H1 (cell line): ENCODE measurements at regions not wholly inside any gene's neighbourhood (a gene's known extent, or its start where the extent isn't known, plus 50 kb on each side); places are given as distances from the start of the nearest gene placed in this dataset.

Experiments
- CTCF ChIA-PET: fragments of 300-600 bp; sonication (Branson Sonifier 250); formaldehyde crosslinking; loops from one replicate; lab custom pipeline; 2021; ENCODE audit not compliant: partially characterized antibody; lab: Charles Lee
- POLR2A ChIA-PET: fragments of 300-600 bp; sonication (Branson Sonifier 250); formaldehyde crosslinking; loops from one replicate; lab custom pipeline; 2021; ENCODE audit warnings: inconsistent platforms; ENCODE audit not compliant: partially characterized antibody; lab: Charles Lee
- DNase-seq, 2 experiments: peaks; one replicate each; pipeline versions ENCODE4 v3.0.0 to v3.0.0-alpha.2; 2010 to 2022; ENCODE audit warnings: low spot score in 2 of 2, low read depth in 1 of 2, mixed read lengths in 1 of 2
- FAIRE-seq: peaks from 2 replicates; lab custom pipeline; 2011; peaks lifted over from hg19 to GRCh38; lab: Jason Lieb, UNC
- H2AFZ ChIP-seq: 2 replicates; pipeline ENCODE4 v1.8.1; 2012; ENCODE audit warnings: low read length, inconsistent platforms
- H2AK5ac ChIP-seq: 2 replicates; pipeline ENCODE4 v1.6.1; 2013; ENCODE audit warnings: low read depth, low read length
- H2BK120ac ChIP-seq: replicated peaks from 2 replicates; pipeline ENCODE3; 2013; ENCODE audit warnings: low read depth, low read length, inconsistent platforms
- H2BK12ac ChIP-seq: 2 replicates; pipeline ENCODE4 v1.6.1; 2013; ENCODE audit warnings: low read depth, low read length
- H2BK15ac ChIP-seq: 2 replicates; pipeline ENCODE4 v1.6.1; 2013; ENCODE audit warnings: low read length
- H2BK20ac ChIP-seq: 2 replicates; pipeline ENCODE4 v1.6.1; 2013; ENCODE audit warnings: low read length
- H2BK5ac ChIP-seq: 2 replicates; pipeline ENCODE4 v1.6.1; 2013; ENCODE audit warnings: low read depth, low read length
- H3K14ac ChIP-seq: 2 replicates; pipeline ENCODE4 v1.6.1; 2013; ENCODE audit warnings: inconsistent platforms; ENCODE audit not compliant: insufficient read length
- H3K18ac ChIP-seq: 2 replicates; pipeline ENCODE4 v1.6.1; 2013; ENCODE audit warnings: low read length; ENCODE audit errors: extremely low read depth
- H3K23ac ChIP-seq: 2 replicates; pipeline ENCODE4 v1.6.1; 2013; ENCODE audit warnings: inconsistent platforms; ENCODE audit not compliant: insufficient read length
- H3K23me2 ChIP-seq: 2 replicates; pipeline ENCODE4 v1.6.1; 2013; ENCODE audit warnings: low read depth, low read length
- H3K27ac ChIP-seq: 2 replicates; pipeline ENCODE4 v1.6.1; 2011; ENCODE audit warnings: low read depth, low read length, inconsistent platforms
- H3K27me3 ChIP-seq, 4 experiments: replicated peaks in 1 of 4; 1 replicate in 1 of 4; 2 replicates in 3 of 4; pipeline versions ENCODE4 v1.6.1 to v1.8.1; 2011 to 2013; ENCODE audit warnings: low read length in 3 of 4, mild to moderate bottlenecking in 3 of 4, inconsistent platforms in 2 of 4, mixed read lengths in 2 of 4, moderate library complexity in 1 of 4; ENCODE audit not compliant: control insufficient read depth in 3 of 4, insufficient read depth in 3 of 4; ENCODE audit errors: extremely low read depth in 1 of 4
- H3K36me3 ChIP-seq, 4 experiments: 2 replicates each; pipeline versions ENCODE4 v1.6.1 to v1.8.1; 2011 to 2013; ENCODE audit warnings: mild to moderate bottlenecking in 4 of 4, low read length in 3 of 4, moderate library complexity in 2 of 4, control low read depth in 1 of 4, inconsistent platforms in 1 of 4; ENCODE audit not compliant: insufficient read depth in 4 of 4, control insufficient read depth in 2 of 4
- H3K4ac ChIP-seq: replicated peaks from 2 replicates; pipeline ENCODE3; 2013; ENCODE audit warnings: low read length, low read depth, mixed read lengths, inconsistent platforms; ENCODE audit not compliant: insufficient read length
- H3K4me1 ChIP-seq, 4 experiments: replicated peaks in 1 of 4; 1 replicate in 1 of 4; 2 replicates in 3 of 4; pipeline versions ENCODE4 v1.6.1 to v1.8.1; 2011 to 2013; ENCODE audit warnings: low read length in 3 of 4, inconsistent platforms in 2 of 4, mixed read lengths in 1 of 4; ENCODE audit not compliant: insufficient read depth in 4 of 4, control insufficient read depth in 3 of 4
- H3K4me2 ChIP-seq, 2 experiments: 2 replicates each; pipeline versions ENCODE4 v1.6.1 to v1.8.1; 2011 to 2013; ENCODE audit warnings: low read depth in 2 of 2, low read length in 2 of 2, control low read depth in 1 of 2, inconsistent platforms in 1 of 2, mild to moderate bottlenecking in 1 of 2; ENCODE audit not compliant: insufficient read depth in 1 of 2
- H3K4me3 ChIP-seq, 4 experiments: fragments of 200-600, 300-600 bp in 1 of 4; sonication (generic), shearing (Covaris generic), sonication (Bioruptor Twin) in 1 of 4; 2 replicates each; pipeline versions ENCODE4 v1.5.1 to v1.8.1; 2011 to 2016; ENCODE audit warnings: low read length in 4 of 4, low read depth in 3 of 4, control low read depth in 2 of 4, inconsistent platforms in 2 of 4, mild to moderate bottlenecking in 2 of 4, mixed read lengths in 1 of 4, moderate library complexity in 1 of 4; ENCODE audit not compliant: insufficient read depth in 2 of 4; ENCODE audit errors: extremely low read depth in 1 of 4
- H3K56ac ChIP-seq: replicated peaks from 2 replicates; pipeline ENCODE3; 2013; ENCODE audit warnings: low read depth, mild to moderate bottlenecking, mixed read lengths, low read length, inconsistent platforms; ENCODE audit not compliant: insufficient read length
- H3K79me1 ChIP-seq: 2 replicates; pipeline ENCODE4 v1.6.1; 2013; ENCODE audit warnings: low read depth, low read length, control low read depth
- H3K79me2 ChIP-seq, 2 experiments: 2 replicates each; pipeline versions ENCODE4 v1.6.1 to v1.8.1; 2012 to 2013; ENCODE audit warnings: low read length in 2 of 2, mild to moderate bottlenecking in 2 of 2, inconsistent platforms in 1 of 2; ENCODE audit not compliant: insufficient read depth in 2 of 2, control insufficient read depth in 1 of 2
- H3K9ac ChIP-seq, 4 experiments: replicated peaks in 1 of 4; 1 replicate in 1 of 4; 2 replicates in 3 of 4; pipeline versions ENCODE4 v1.6.1 to v1.8.1; 2011 to 2013; ENCODE audit warnings: low read depth in 3 of 4, low read length in 3 of 4, control low read depth in 2 of 4, mild to moderate bottlenecking in 2 of 4, moderate library complexity in 2 of 4, inconsistent platforms in 1 of 4; ENCODE audit errors: extremely low read depth in 1 of 4
- H3K9me3 ChIP-seq, 2 experiments: 2 replicates each; pipeline versions ENCODE4 v1.6.1 to v1.8.1; 2012 to 2013; ENCODE audit warnings: mild to moderate bottlenecking in 2 of 2, moderate library complexity in 2 of 2, control low read depth in 1 of 2, inconsistent platforms in 1 of 2, low read depth in 1 of 2, low read length in 1 of 2, mixed read lengths in 1 of 2; ENCODE audit not compliant: insufficient read depth in 2 of 2
- H4K20me1 ChIP-seq, 2 experiments: replicated peaks in 1 of 2; 2 replicates each; pipeline versions ENCODE3 to v1.8.1; 2011 to 2013; ENCODE audit warnings: inconsistent platforms in 2 of 2, low read length in 2 of 2, mild to moderate bottlenecking in 1 of 2; ENCODE audit not compliant: insufficient read depth in 2 of 2, control insufficient read depth in 1 of 2
- H4K5ac ChIP-seq: 2 replicates; pipeline ENCODE4 v1.6.1; 2013; ENCODE audit warnings: low read length, low read depth, mixed read lengths, inconsistent platforms; ENCODE audit not compliant: insufficient read length
- H4K8ac ChIP-seq: 2 replicates; pipeline ENCODE4 v1.8.0; 2013; ENCODE audit warnings: mild to moderate bottlenecking, moderate library complexity, low read length, inconsistent platforms; ENCODE audit not compliant: insufficient read depth; ENCODE audit errors: extremely low read depth
- H4K91ac ChIP-seq: replicated peaks from 2 replicates; pipeline ENCODE3; 2013; ENCODE audit warnings: low read length, mixed read lengths, inconsistent platforms; ENCODE audit not compliant: insufficient read length
- CTCF ChIP-seq, 3 experiments: IDR thresholded peaks; 1 replicate in 2 of 3; 2 replicates in 1 of 3; pipeline versions ENCODE4 v1.5.1 to v1.6.1; 2011; ENCODE audit warnings: low read length in 3 of 3, mild to moderate bottlenecking in 3 of 3, inconsistent platforms in 2 of 3, low read depth in 1 of 3, moderate library complexity in 1 of 3; ENCODE audit not compliant: insufficient read depth in 1 of 3; ENCODE audit errors: control extremely low read depth in 1 of 3
- HDAC6 ChIP-seq: IDR thresholded peaks from one replicate; pipeline ENCODE4 v1.7.1; 2012; ENCODE audit warnings: low read depth, mild to moderate bottlenecking, inconsistent platforms, low read length, moderate library complexity
- KDM5A ChIP-seq: fragments of 200-600 bp; IDR thresholded peaks from 2 replicates; pipeline ENCODE4 v1.7.1; 2012; ENCODE audit warnings: mild to moderate bottlenecking, low read length, inconsistent platforms, mixed read lengths
- NANOG ChIP-seq: IDR thresholded peaks from 2 replicates; pipeline ENCODE4 v1.6.1; 2011; ENCODE audit warnings: low read length, low read depth, mild to moderate bottlenecking, inconsistent platforms; ENCODE audit not compliant: insufficient read depth, poor library complexity, severe bottlenecking
- PHF8 ChIP-seq: fragments of 200-600 bp; sonication (generic); conservative IDR thresholded peaks from 2 replicates; pipeline ENCODE4 v1.7.1; 2012; ENCODE audit warnings: low read depth, mild to moderate bottlenecking, inconsistent platforms, low read length, moderate library complexity
- POLR2AphosphoS5 ChIP-seq: IDR thresholded peaks from 2 replicates; pipeline ENCODE4 v1.6.1; 2011; ENCODE audit warnings: low read depth, low read length
- SIN3A ChIP-seq, 2 experiments: IDR thresholded peaks in 1 of 2; conservative IDR thresholded peaks in 1 of 2; 2 replicates each; pipeline ENCODE4 v1.6.1; 2011 to 2012; ENCODE audit warnings: low read length in 2 of 2, improper control_type of control experiment in 1 of 2, low read depth in 1 of 2, mild to moderate bottlenecking in 1 of 2
- TAF7 ChIP-seq: optimal IDR thresholded peaks from 2 replicates; pipeline ENCODE3; 2011; ENCODE audit warnings: low read depth, mild to moderate bottlenecking, inconsistent platforms, low read length, moderate library complexity, borderline replicate concordance
- WGBS, 2 experiments: shearing (Covaris generic) in 1 of 2; methylation state at CpG; one replicate each; pipeline versions ENCODE4 v1.1.6 to v1.1.7; 2013 to 2015; ENCODE audit warnings: low lambda C conversion rate in 2 of 2, mixed read lengths in 2 of 2, inconsistent platforms in 1 of 2, low coverage in 1 of 2, missing lambda C conversion rate in 1 of 2; ENCODE audit not compliant: insufficient replicate concordance in 2 of 2, insufficient coverage in 1 of 2, insufficient read length in 1 of 2; ENCODE audit errors: extremely low coverage in 1 of 2, missing lambda C conversion rate in 1 of 2; 5-methylcytosine and 5-hydroxymethylcytosine counted together

DNA sequence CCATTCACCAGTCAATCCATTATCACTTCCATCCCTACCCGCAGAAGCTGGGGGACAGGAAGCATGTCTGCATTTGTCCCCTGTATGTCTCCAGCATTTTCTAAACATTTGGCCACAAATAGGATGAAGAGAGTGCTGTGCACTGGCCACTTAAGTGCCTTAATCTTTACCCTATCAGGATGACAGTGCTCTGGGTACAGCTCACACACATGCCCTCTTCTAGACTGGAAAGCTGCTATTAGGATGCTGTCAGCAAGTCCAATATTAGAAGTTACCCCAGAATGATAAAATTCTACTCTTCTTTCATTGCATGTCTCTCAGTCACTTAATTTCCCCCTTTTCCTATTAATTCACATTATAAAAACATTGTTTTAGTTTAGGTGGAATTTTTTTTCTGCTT lies 168.4 kb downstream of the RASEF start:
- 94% methylated on average over 1 of the region's 1 CpG; no CpG with 5 or more reads in 1 of the 2 experiments for WGBS, 2 experiments

More for the DNA sequence above, 168.4 kb downstream of the RASEF start:
- H3K23ac ChIP-seq: no peak overlapping the region
- H3K27me3 ChIP-seq: no peaks in the 10 kb centered on the region
- 0 out of 4 replicates have a peak, but pooled peaks cover 0 to 3% of the 10 kb centered on the region in 2 experiments for H3K9me3 ChIP-seq
- no peaks in the 10 kb centered on the region; the same call in 1 of the 2 replicates for H3K79me1 ChIP-seq
- DNase-seq: no peak
- no peaks in the 10 kb centered on the region; the same call in 1 of the 2 replicates for H3K23me2 ChIP-seq
- H3K4me1 ChIP-seq: peaks cover 0 to 8% (median 1%) of the 10 kb centered on the region in 4 experiments; a peak in 2 of 7 replicates
- no peak overlapping the region for H4K8ac ChIP-seq
- H3K79me2 ChIP-seq: no peaks in the 10 kb centered on the region
- H3K18ac ChIP-seq: 0 out of 2 replicates have a peak overlapping the region, but pooled peaks have one; percentile 1
- FAIRE-seq: no peak
- no peak overlapping the region for H4K5ac ChIP-seq
- H2BK12ac ChIP-seq: peak overlapping the region; percentile 73; the same call in 1 of the 2 replicates
- H2BK20ac ChIP-seq: peak overlapping the region; percentile 87; the same call in 1 of the 2 replicates
- peaks cover 0 to 24% (median 0%) of the 10 kb centered on the region in 4 experiments; a peak in 4 of 8 replicates for H3K36me3 ChIP-seq
- peak overlapping the region; percentile 83 for H3K4ac ChIP-seq
- ChIA-PET CTCF (interaction anchor here (0.6 kb wide), 1 partner anchor 1421 kb away, joined by 3 read pairs; no protein-coding TSS in a partner anchor), POLR2A (no interaction called here)
- no peak overlapping the region for H2AK5ac ChIP-seq
- no peak for TF ChIP-seq NANOG
- TF ChIP-seq KDM5A: no peak
- no peak for TF ChIP-seq HDAC6
- no peak for TF ChIP-seq PHF8
- no peak for TF ChIP-seq SIN3A (conservative IDR thresholded peaks at IDR 0.05 in 1 of 2, IDR thresholded peaks at IDR 0.05 in 1 of 2; ENCODE audit: low read depth in 1 of 2, low read length in 2 of 2)
- no peak for TF ChIP-seq POLR2AphosphoS5
- no peak for TF ChIP-seq CTCF (IDR thresholded peaks at IDR 0.05; ENCODE audit: control extremely low read depth in 1 of 3, insufficient read depth in 1 of 3, low read depth in 1 of 3, low read length in 3 of 3)
- TF ChIP-seq TAF7: no peak
- H2BK5ac ChIP-seq: peak overlapping the region; percentile 61; the same call in 1 of the 2 replicates
- no peak overlapping the region for H2AFZ ChIP-seq
- no peak overlapping the region for H3K14ac ChIP-seq
- H3K4me2 ChIP-seq: no peak overlapping the region
- no peak overlapping the region for H3K9ac ChIP-seq
- 0 out of 2 replicates have a peak overlapping the region, but pooled peaks have one; percentile 46 for H2BK15ac ChIP-seq
- H2BK120ac ChIP-seq: peak overlapping the region; percentile 51
- peak overlapping the region; percentile 92 for H4K91ac ChIP-seq
- no peaks in the 10 kb centered on the region for H4K20me1 ChIP-seq
- H3K4me3 ChIP-seq: no peak overlapping the region
- no peak overlapping the region for H3K56ac ChIP-seq
- H3K27ac ChIP-seq: no peak overlapping the region
